Thyroid gland (tissue), 4 donors: ENCODE measurements at regions not wholly inside any gene's neighbourhood (a gene's known extent, or its start where the extent isn't known, plus 50 kb on each side); places are given as distances from the start of the nearest gene placed in this dataset.
A peak's percentile ranks its signal among the peaks of the same experiment; 100 is the strongest.

Source experiments
- DNase-seq, 2 donors: peaks; one replicate each; pipeline ENCODE4 v3.0.0-alpha.2; 2019
- H3K27ac ChIP-seq, 3 donors: fragments of 200-600 bp; sonication (generic); 1 replicate in 2 of 3; 2 replicates in 1 of 3; pipeline ENCODE4 v1.5.1; 2016 to 2019; ENCODE audit warnings: mild to moderate bottlenecking in 1 of 3, moderate library complexity in 1 of 3
- H3K27me3 ChIP-seq: fragments of 200-600 bp; sonication (generic); one replicate; pipeline ENCODE4 v1.5.1; 2019
- H3K36me3 ChIP-seq, 2 donors: fragments of 200-600 bp; sonication (generic); one replicate each; pipeline ENCODE4 v1.5.1; 2016 to 2019
- H3K4me1 ChIP-seq, 2 donors: fragments of 200-600 bp; sonication (generic); one replicate each; pipeline ENCODE4 v1.5.1; 2017 to 2019
- H3K4me3 ChIP-seq, 3 donors: fragments of 200-600 bp; sonication (generic); replicated peaks in 1 of 3; 1 replicate in 2 of 3; 2 replicates in 1 of 3; pipeline ENCODE4 v1.5.1; 2016; ENCODE audit warnings: mild to moderate bottlenecking in 1 of 3
- H3K9me3 ChIP-seq: fragments of 200-600 bp; sonication (generic); one replicate; pipeline ENCODE4 v1.5.1; 2017
- CTCF ChIP-seq, 6 experiments: fragments of 200-600 bp in 3 of 6; fragments of 450-650 bp in 3 of 6; sonication (generic) in 3 of 6; IDR thresholded peaks; one replicate each; pipeline ENCODE4 v1.5.1; 2016 to 2019; ENCODE audit warnings: antibody characterized with exemption in 6 of 6, mild to moderate bottlenecking in 2 of 6, inconsistent platforms in 1 of 6, moderate library complexity in 1 of 6
- POLR2A ChIP-seq, 2 donors: fragments of 450-650 bp; IDR thresholded peaks; one replicate each; pipeline ENCODE4 v1.6.1; 2017; ENCODE audit warnings: antibody characterized with exemption in 2 of 2, mild to moderate bottlenecking in 2 of 2, moderate library complexity in 1 of 2
- WGBS, 2 donors: methylation state at CpG; one replicate each; pipeline ENCODE4 v1.1.5; 2017; 5-methylcytosine and 5-hydroxymethylcytosine counted together
- intact Hi-C: fragments of 100-400 bp; cut with DNase I; formaldehyde crosslinking; loops from one replicate; pipeline ENCODE4 v1.15.1; 2023

DNA sequence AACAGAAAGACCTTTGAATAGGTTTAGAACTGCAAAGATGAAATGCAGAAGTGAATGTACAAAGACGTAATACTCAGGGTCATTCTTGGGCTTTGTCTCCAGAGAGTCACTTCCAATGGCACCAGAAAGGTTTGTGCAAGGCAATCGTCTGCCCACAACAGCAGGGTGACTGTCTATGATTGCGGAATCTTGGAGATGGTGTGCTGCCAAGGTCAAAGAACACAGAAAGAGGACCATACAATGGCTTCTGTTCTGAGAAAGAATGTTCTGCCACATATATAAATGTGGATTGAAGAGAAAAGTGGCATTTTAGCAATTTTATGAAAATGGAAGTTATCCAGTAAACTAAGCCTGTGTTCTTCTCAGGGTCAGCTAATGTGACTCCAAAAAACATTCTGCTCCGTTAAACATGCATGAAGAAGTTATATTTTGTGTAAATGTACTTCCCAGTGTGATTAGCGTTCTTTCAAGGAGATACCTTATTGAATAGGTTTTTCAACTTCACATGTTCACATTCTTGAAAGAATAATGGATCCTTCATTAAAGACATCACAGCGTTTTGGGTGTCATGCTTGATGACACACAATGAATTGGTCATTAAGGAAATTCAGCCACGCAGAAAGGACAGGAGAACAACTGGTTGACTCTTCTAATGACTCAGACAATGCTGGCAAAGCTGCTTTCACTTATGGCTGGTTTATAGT is 73.4 kb upstream of the CDH6 start:
- intact Hi-C loops, result no loop called here
- Histone ChIP-seq H3K9me3 (no peaks in the 10 kb centered on the region), H3K27ac (no peak overlapping the region), H3K27me3 (no peaks in the 10 kb centered on the region), H3K4me3 (no peak overlapping the region), H3K4me1 (peaks cover 26 to 29% of the 10 kb centered on the region in 2 donors), H3K36me3 (no peaks in the 10 kb centered on the region)
- TF ChIP-seq POLR2A (IDR thresholded peaks at IDR 0.05) (no peak), CTCF (IDR thresholded peaks at IDR 0.05) (no peak)
- 67 to 74% methylated on average over 7 of the region's 7 CpGs for WGBS, 2 donors
- DNase-seq, result no peak

DNA sequence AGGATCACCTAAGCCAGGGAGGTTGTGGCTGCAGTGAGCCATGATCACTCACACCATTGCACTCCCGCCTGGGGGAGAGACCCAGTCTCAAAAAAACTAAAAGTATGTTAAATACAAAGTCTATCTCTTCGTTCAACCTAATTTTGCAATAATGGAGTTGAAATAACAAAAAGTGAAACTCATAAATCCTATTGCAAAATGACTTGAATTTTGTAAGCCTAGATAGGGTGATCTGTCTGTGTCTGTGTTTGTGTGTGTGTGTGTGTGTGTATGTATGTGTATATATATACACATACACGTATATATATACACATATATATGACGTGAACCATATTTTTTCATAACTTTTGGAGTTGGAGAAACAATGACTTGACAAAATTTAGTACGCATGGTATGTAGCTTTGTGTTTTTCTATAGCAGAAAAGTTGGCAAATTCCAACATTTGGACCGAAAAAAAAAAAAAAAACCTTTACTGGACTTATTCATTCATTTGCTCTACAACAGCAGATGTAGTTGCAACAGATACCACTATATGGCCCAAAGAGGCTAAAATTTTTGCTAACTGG is 76.9 kb upstream of the CDH6 start:
- Histone ChIP-seq H3K27me3 (no peaks in the 10 kb centered on the region), H3K27ac (no peak overlapping the region), H3K4me1 (peaks cover 20 to 22% of the 10 kb centered on the region in 2 donors), H3K36me3 (no peaks in the 10 kb centered on the region), H3K9me3 (no peaks in the 10 kb centered on the region), H3K4me3 (no peak overlapping the region)
- intact Hi-C loops, result no loop called here
- no peak for DNase-seq
- WGBS, 2 donors, result 88 to 90% methylated on average over 6 of the region's 6 CpGs
- TF ChIP-seq POLR2A (IDR thresholded peaks at IDR 0.05) (no peak), CTCF (IDR thresholded peaks at IDR 0.05) (no peak)

DNA sequence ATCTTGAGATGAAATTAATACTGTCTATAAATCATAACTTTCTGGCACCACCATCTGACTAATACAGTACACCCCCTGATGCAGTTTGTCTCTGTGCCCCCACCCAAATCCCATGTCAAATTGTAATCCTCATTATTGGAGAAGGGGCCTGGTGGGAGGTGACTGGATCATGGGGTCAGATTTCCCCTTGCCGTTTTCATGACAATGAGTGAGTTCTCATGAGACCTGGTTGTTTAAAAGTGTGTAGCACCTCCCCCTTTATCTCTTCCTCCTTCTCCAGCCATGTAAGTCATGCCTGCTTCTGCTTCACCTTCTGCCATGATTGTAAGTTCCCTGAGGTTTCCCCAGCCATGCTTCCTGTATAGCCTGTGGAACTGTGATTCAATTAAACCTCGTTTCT is 78.7 kb upstream of the CDH6 start:
- no peak for DNase-seq
- intact Hi-C loops, result no loop called here
- TF ChIP-seq CTCF (IDR thresholded peaks at IDR 0.05) (no peak), POLR2A (IDR thresholded peaks at IDR 0.05) (no peak)
- 75 to 79% methylated on average over 2 of the region's 2 CpGs for WGBS, 2 donors
- Histone ChIP-seq H3K36me3 (no peaks in the 10 kb centered on the region), H3K4me1 (peaks cover 10 to 13% of the 10 kb centered on the region in 2 donors), H3K9me3 (no peaks in the 10 kb centered on the region), H3K27ac (no peak overlapping the region), H3K27me3 (no peaks in the 10 kb centered on the region), H3K4me3 (no peak overlapping the region)

DNA sequence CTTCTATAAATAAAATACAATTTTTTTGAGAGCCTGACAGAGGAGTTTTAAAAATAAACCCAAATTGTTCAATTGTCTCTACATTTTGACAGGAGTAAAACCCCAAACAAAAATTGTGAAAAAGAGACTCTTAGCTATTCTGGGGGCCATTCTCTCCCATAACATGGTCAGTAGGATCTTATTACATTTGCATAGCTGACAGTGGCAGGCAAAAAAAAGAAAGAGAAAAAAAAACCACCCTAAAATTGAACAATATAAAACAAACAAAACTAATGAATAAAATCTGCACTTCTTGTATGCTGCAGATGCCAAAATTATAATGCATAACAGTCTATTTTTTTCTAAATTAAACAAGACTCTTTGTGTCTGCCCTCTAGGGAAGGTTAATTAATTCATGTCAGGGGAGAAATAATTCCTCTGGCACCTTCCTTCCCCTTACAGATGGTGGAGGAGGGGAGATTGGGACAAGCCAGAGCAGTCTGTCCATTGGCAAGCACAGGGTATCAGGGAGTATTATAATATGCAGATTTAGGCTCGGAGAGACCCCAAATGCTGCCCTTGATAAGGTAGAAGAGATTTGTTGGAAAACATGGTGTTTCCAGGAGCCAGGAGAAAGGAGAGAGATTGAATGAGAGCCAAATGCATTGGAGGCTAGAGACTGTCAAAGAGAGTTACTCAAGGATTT is 79.7 kb upstream of the CDH6 start:
- H3K27me3 ChIP-seq, result no peaks in the 10 kb centered on the region
- H3K4me3 ChIP-seq, result no peak overlapping the region
- H3K27ac ChIP-seq, result no peak overlapping the region
- H3K36me3 ChIP-seq, result no peaks in the 10 kb centered on the region
- H3K4me1 ChIP-seq, result peaks cover 14 to 15% of the 10 kb centered on the region in 2 donors
- WGBS, 2 donors, result 67 to 86% methylated on average over 1 of the region's 1 CpG
- no peaks in the 10 kb centered on the region for H3K9me3 ChIP-seq
- intact Hi-C loops, result no loop called here
- TF ChIP-seq POLR2A (IDR thresholded peaks at IDR 0.05) (no peak), CTCF (IDR thresholded peaks at IDR 0.05) (no peak)
- no peak for DNase-seq

- TF ChIP-seq CTCF (IDR thresholded peaks at IDR 0.05), result no peak
- TF ChIP-seq POLR2A (IDR thresholded peaks at IDR 0.05), result no peak
- Histone ChIP-seq H3K27me3 (no peaks in the 10 kb centered on the region), H3K36me3 (no peaks in the 10 kb centered on the region), H3K27ac (peak overlapping the region in 1 of 3 donors; percentile 14), H3K4me1 (peaks cover 20 to 21% of the 10 kb centered on the region in 2 donors), H3K9me3 (no peaks in the 10 kb centered on the region), H3K4me3 (no peak overlapping the region)
- 38 to 40% methylated on average over 3 of the region's 3 CpGs for whole genome bisulfite sequencing, 2 donors
- DNase-seq, result no peak
- intact Hi-C loops, result no loop called here
Observed at GRCh38 chr5:31113101-31113500, 80.4 kb upstream of the CDH6 start.
